NOMO-1 (cell line): ENCODE measurements at regions not wholly inside any gene's neighbourhood (a gene's known extent, or its start where the extent isn't known, plus 50 kb on each side); places are given as distances from the start of the nearest gene placed in this dataset.

Source experiments
- DNase-seq, 2 experiments: peaks; one replicate each; lab custom pipeline; 2025; ENCODE audit not compliant: unreplicated experiment in 2 of 2; lab: John Stamatoyannopoulos, UW

- no peak for DNase-seq
Observed at GRCh38 chr10:44042075-44042770, 342.7 kb downstream of the CXCL12 start.

DNA sequence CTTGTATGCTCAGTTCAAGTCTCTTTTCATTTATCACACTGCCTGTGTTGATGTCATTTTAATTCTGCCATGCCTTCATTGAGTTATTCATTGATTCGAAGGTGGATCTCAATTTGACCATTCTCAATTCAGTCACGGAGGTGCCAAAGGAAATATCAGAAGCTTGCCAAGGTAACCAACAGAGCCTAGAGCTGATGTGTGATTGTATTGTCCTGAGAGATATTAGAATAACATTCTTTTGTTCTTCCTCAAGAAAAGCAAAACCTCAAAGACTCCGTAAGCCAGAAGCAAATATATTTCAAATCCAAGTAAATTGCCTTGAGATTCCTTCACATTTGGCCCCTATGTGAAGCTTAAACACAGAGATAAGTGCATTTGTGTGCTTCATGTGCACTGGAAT lies 345.3 kb downstream of the CXCL12 start:
- no peak for DNase-seq

DNA sequence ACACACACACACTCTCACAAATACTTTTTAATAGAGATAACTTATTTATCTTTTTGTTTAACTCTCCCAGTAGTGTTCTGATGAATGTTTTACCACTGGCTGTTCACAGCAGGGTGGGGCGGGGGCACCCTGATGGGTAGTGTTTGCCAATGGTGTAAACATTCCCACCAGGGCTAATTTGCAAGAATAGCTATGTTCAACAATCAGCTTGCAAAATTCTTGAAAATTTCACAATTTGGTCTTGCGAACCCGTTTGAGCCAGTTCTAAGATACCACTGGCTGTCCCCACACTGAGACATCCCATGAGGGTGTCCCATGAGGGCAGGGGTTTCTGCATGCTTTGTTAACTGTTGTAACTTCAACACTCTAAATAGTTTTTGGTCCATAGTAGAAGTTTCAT lies 348.5 kb downstream of the CXCL12 start:
- no peak for DNase-seq

DNA sequence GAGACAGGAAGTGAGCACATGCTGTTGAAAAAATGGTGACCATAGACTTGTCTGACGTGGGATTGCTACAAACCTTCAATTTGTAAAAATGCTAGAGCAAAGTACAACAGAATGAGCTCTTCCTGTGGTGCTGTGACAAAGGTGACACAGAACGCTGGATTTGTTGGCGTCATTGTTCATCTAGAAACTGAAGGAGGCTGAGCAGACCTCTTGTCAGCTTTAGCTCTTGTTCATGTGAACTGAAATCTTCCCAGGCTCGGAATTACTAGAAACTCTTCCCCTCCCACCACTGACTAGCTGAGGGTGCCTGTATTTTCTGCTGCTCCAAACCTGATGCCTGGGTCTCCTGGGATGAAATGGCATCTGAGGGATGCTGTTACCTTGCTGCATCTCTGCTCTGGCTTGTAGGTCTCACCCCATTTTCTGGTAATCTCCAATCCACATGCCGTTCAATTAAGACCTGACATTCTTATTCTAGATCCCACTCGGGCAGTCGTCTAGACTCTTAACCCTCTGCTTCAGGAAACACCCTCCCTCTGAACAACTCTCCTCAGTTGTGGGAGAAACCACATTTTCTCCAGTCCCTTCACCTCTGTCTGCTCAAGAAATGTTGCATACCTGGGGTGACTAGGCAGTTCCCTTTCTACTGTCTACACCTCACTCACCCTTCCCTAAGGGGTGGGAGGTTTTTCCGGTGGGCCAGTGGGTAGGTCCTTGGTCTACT lies 349.3 kb downstream of the CXCL12 start:
- DNase-seq = no peak

GRCh38 chr10:44034946-44035345 lies 350.0 kb downstream of the CXCL12 start:
- no peak for DNase-seq

GRCh38 chr10:44033008-44033407 lies 351.9 kb downstream of the CXCL12 start:
- DNase-seq = no peak

DNA sequence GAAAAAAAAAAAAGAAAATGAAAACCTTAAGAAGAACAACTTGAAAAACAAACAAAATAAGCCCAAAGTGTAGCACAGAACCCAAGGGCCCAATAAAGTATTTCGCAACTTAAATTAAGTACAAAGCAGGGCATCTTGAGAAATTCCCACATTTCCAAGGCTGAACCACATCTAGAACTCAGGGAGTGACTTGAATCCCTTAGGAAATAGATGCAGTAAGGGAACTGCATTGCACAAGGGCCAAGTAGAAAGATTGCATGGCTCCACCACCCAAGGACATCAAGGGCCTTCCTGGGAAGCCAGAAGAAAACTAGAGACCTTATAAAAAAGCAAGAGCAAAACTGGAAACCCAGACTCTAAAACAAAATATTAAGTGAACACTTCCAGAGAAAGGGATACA lies 352.7 kb downstream of the CXCL12 start:
- DNase-seq = no peak

DNA sequence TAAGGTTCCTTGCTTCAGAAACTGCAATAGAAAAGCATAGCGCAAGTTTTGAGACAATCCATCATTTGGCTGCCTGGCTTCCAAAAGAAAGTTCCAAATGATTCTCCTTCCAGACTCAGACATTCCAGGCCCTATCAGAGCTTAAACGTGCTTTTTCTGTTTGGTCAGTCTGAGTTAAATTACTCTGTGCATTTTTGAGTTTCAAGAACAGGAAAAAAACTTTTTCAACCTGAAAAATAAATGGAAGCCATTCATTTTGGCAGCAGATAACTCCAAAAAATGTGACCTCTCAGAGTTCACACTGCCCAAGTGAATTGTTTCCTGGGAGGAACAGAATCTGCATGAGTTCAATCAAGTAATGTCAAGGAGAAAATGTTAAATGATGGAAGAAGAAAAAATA lies 354.2 kb downstream of the CXCL12 start:
- DNase-seq = no peak

- no peak for DNase-seq
Observed at GRCh38 chr10:44030132-44030531, 354.8 kb downstream of the CXCL12 start.

GRCh38 chr10:44028384-44029137 lies 356.3 kb downstream of the CXCL12 start:
- DNase-seq = no peak

- no peak for DNase-seq
Observed at GRCh38 chr10:44024356-44025116, 360.4 kb downstream of the CXCL12 start.

DNA sequence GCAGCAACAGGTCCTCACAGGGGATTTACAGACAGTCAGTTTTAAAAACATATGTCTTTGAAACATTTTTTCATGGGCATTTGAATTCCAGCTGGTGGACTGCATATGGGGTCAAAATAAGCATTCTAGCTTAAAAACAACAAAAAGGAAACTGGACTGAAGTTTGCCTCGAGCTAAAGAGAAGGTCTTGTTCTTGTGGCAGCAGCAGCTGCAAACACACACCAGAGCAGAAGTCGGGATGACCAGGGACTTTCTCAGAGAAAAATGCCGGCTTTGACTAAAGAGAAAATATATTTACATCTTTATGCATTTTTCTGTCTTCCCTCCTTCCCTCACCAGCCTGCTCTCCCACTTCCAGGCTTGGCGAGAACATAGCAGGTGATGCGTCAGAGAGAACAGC lies 361.4 kb downstream of the CXCL12 start:
- no peak for DNase-seq

- no peak for DNase-seq
Observed at GRCh38 chr10:44022203-44022602, 362.7 kb downstream of the CXCL12 start.

DNA sequence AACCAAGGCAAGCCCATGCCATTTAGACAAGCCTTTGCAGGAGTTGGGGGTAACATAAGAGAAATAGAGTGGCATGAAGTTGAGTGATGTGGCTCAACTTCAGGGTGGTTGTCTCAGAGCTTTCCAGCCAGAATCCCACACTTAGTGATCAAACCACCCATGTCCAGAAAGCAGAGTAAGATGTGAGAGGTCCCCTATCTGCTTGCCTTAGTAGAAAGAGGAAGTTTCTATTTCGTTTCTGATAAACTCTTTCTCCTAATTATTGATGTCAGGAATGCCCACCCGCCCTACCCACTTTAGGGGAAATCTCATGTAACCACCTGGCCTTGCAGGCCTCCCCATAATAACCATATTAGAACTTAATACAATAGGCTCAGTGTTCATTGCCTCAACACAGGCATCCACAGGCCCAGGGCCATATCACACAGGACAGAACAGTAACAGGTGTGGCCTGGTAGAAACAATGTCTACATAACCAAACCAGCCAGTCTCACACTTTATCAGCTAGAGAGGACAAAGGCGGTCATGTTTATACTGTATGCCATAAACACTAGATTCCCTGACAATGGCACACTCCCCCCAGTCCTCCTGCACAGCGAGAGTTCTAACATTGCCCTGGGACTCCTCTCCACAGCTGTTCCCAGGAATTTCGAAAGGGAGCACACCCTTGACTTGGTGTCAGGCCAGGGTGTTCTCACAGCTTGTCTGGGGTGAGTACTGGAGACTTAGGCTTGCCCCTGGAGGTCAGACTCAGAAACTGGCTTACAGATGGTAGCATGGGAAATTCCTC lies 364.4 kb downstream of the CXCL12 start:
- no peak for DNase-seq

GRCh38 chr10:44017483-44018145 lies 367.3 kb downstream of the CXCL12 start:
- no peak for DNase-seq

DNA sequence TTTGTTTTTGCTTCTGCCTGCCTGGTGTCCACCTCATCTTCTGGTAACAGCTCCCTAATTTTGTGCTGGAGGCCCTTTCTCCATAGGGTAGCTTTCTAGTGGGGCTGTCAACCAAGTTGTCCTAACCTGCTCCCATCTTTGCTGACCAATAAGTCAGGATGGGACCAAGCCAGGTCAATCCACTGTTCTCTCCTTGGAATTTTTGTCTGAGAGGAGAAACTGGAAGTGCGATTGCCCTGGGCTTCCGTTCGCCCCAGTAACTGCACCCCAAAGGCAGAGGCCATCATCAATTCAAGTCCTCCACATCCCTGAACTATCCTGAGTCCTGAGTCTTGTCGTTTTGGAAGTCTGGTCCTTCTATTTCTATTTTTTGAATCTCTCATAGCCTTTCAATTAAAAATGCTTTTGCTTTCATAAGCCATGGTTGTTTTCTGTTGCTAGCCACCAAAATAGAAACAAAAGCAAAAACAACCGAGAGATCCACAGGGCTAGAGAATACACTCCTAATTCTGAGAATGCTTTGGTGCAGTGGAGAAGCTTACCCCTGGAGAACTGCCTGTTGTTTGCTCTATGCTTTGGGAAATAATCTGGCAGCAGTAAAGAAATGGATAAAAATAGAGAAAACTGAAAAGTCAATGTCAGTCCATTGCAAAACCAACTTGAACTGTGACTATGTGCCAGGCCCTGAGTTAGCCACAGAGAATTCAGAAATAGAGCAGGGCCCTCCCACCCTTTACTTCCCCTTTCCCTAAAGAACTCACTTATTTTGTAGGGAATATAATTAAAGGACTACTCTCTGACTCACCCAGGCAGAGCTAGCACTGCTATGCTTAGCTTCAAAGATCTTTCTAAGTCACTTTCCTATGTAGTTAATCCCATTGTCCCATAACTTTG lies 368.1 kb downstream of the CXCL12 start:
- no peak for DNase-seq

DNA sequence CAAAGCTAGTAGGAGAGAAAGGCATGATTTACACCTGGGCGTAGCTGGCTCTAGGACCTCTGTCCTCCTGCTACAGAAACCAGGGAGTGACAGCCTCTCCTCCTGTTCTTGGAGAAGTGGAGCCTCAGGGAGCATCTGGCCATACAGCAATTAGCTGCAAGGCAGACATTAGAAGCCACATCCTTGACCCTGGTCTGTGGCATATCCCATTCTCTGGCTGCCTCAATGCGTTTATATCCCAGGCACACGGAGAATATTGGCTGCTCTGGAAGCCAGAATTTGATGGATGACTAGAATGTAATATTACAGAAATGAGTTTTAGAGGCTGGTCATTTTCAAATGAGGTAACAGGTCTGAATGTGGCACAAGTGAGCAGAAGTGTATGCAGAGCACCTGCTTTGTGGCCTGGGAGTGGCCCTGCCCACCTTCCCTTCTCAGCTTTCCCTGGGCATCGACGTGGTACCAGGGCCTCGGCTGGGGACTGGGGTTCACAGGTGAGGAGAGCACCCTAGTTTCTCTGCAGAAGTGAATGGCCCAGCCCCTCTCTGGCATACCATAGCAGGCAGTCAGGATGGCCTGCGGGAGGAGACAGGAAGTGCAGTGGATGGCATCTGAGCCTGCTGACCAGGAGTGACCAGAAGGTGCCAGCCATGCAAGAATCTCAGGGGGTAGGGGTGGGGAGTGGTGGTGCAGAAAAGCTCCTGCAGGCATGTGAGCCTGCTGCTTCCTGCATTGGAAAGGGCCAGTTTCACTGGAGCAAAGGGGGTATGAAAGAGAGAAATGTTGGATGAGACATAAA lies 367.2 kb upstream of the ZNF32 start:
- DNase-seq = no peak

GRCh38 chr10:44014644-44015250 lies 366.1 kb upstream of the ZNF32 start:
- no peak for DNase-seq
